GM12878 (cell line): ENCODE measurements at regions not wholly inside any gene's neighbourhood (a gene's known extent, or its start where the extent isn't known, plus 50 kb on each side); places are given as distances from the start of the nearest gene placed in this dataset.

ENCODE experiments used
- CEBPZ ChIP-seq: fragments of 150-350 bp; IDR thresholded peaks from 2 replicates; pipeline ENCODE4 v1.6.1; 2016; ENCODE audit warnings: low read depth, low read length
- CHD2 ChIP-seq: IDR thresholded peaks from 2 replicates; pipeline ENCODE4 v1.6.1; 2011; ENCODE audit warnings: low read depth, low read length, improper control_type of control experiment, borderline replicate concordance
- CTCF ChIP-seq, 3 experiments: IDR thresholded peaks in 2 of 3; conservative IDR thresholded peaks in 1 of 3; 2 replicates each; pipeline ENCODE4 v1.5.1; 2011; ENCODE audit warnings: low read depth in 3 of 3, low read length in 3 of 3, mild to moderate bottlenecking in 3 of 3, control low read depth in 2 of 3, moderate library complexity in 2 of 3, inconsistent platforms in 1 of 3, mixed read lengths in 1 of 3; ENCODE audit not compliant: control insufficient read depth in 2 of 3, insufficient read depth in 1 of 3; ENCODE audit errors: extremely low read depth in 1 of 3
- EGR1 ChIP-seq, 2 experiments: IDR thresholded peaks; 1 replicate in 1 of 2; 2 replicates in 1 of 2; pipeline ENCODE4 v1.6.1; 2011 to 2012; ENCODE audit warnings: low read depth in 2 of 2, low read length in 2 of 2, borderline replicate concordance in 1 of 2, mild to moderate bottlenecking in 1 of 2, moderate library complexity in 1 of 2
- MTA2 ChIP-seq: fragments of 450-650 bp; IDR thresholded peaks from 2 replicates; pipeline ENCODE4 v1.6.1; 2016; ENCODE audit warnings: low read depth, mild to moderate bottlenecking, moderate library complexity
- NBN ChIP-seq: fragments of 450-650 bp; IDR thresholded peaks from 2 replicates; pipeline ENCODE4 v1.6.1; 2016
- PBX3 ChIP-seq: IDR thresholded peaks from 2 replicates; pipeline ENCODE4 v1.6.1; 2011; ENCODE audit warnings: mild to moderate bottlenecking, low read depth, low read length, moderate library complexity; ENCODE audit not compliant: insufficient replicate concordance
- POLR2A ChIP-seq: IDR thresholded peaks from 2 replicates; pipeline ENCODE4 v1.6.1; 2011; ENCODE audit warnings: low read depth, mild to moderate bottlenecking, low read length
- POLR2AphosphoS2 ChIP-seq: IDR thresholded peaks from 2 replicates; pipeline ENCODE4 v1.6.1; 2011; ENCODE audit warnings: low read depth, mild to moderate bottlenecking, low read length, improper control_type of control experiment, moderate library complexity
- RAD21 ChIP-seq: IDR thresholded peaks from 2 replicates; pipeline ENCODE4 v1.6.1; 2011; ENCODE audit warnings: mild to moderate bottlenecking, low read depth, low read length, moderate library complexity; ENCODE audit not compliant: insufficient read depth
- TAF1 ChIP-seq: IDR thresholded peaks from 2 replicates; pipeline ENCODE4 v1.6.1; 2011; ENCODE audit warnings: mild to moderate bottlenecking, low read depth, low read length, borderline replicate concordance
- ZBTB11 ChIP-seq: fragments of 450-650 bp; formaldehyde crosslinking; IDR thresholded peaks from 2 replicates; pipeline ENCODE4 v1.5.0; 2022; ENCODE audit warnings: mild to moderate bottlenecking, missing genetic modification characterization
- ZBTB4 ChIP-seq: fragments of 450-650 bp; formaldehyde crosslinking; IDR thresholded peaks from 2 replicates; pipeline ENCODE4 v1.4.0; 2022; ENCODE audit warnings: mild to moderate bottlenecking, moderate library complexity

- TF ChIP-seq ZBTB4: no peak
- TF ChIP-seq PBX3: no peak
- no peak for TF ChIP-seq CHD2
- no peak for TF ChIP-seq CTCF (IDR thresholded peaks at IDR 0.05 in 2 of 3, conservative IDR thresholded peaks at IDR 0.05 in 1 of 3; ENCODE audit: control insufficient read depth in 2 of 3, extremely low read depth in 1 of 3, insufficient read depth in 1 of 3, low read depth in 3 of 3, low read length in 3 of 3)
- TF ChIP-seq ZBTB11 (CRISPR knock-in tag): no peak
- no peak for TF ChIP-seq EGR1 (IDR thresholded peaks at IDR 0.05; ENCODE audit: borderline replicate concordance in 1 of 2, low read depth in 2 of 2, low read length in 2 of 2)
- no peak for TF ChIP-seq RAD21
- TF ChIP-seq POLR2AphosphoS2: no peak
- no peak for TF ChIP-seq CEBPZ
- no peak for TF ChIP-seq MTA2
- no peak for TF ChIP-seq POLR2A
- no peak for TF ChIP-seq NBN
- no peak for TF ChIP-seq TAF1
Observed at GRCh38 chr2:18980786-18981430, 377.5 kb downstream of the OSR1 start.
